GM19467 (cell line): ENCODE measurements at regions not wholly inside any gene's neighbourhood (a gene's known extent, or its start where the extent isn't known, plus 50 kb on each side); places are given as distances from the start of the nearest gene placed in this dataset.

Source experiments
- ATAC-seq: cut with Tn5 transposase; IDR thresholded peaks from one replicate; pipeline ENCODE4 v1.9.1; 2021; ENCODE audit warnings: mild to moderate bottlenecking, moderate library complexity; ENCODE audit not compliant: unreplicated experiment

DNA sequence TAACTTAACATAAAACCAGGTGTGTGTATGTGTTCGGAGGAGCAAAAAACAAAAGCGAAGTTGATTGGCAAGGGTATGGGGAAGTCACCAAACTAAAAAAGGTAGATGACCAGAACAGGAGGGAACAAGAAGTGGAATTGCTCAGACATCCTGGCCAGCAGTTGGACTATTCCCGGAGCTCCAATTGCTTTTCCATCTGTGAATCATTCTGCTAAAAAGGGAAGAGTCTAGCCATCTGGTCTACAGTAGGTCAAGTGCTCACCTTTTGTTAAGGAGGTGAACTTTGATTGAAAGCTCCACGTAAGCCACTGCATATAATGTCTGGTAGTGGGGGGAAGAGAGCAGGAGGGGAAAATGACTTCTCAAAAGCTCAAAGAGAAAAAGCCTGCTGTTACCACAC lies 50.0 kb upstream of the BET1 start:
- ATAC-seq = no peak

DNA sequence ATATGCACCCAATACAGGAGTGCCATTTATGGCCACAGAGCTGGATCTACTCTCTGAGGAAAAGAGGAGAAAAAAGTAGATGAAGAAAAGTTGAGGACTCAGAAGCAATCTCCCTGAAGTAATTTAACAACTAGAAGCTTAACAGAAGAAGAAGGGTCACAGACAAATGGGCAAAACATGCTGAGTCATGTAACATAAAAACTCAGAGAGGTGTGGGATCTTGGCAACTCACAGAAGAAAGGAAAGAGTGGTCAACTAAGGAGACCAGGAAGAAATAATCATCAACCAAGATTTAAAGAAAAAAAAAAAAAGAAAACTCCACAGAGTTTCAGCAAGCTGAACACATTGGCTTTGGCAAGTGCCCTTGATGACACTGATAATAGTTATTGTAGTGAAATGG lies 51.8 kb upstream of the BET1 start:
- no peak for ATAC-seq

- ATAC-seq = no peak
Observed at GRCh38 chr7:94056796-94057207, 52.6 kb upstream of the BET1 start.

GRCh38 chr7:94057955-94058354 lies 53.8 kb upstream of the BET1 start:
- no peak for ATAC-seq

GRCh38 chr7:94059746-94060145 lies 55.6 kb upstream of the BET1 start:
- peak; percentile 75 for ATAC-seq

- ATAC-seq = peak; percentile 38
Observed at GRCh38 chr7:94060752-94061151, 56.6 kb upstream of the BET1 start.

DNA sequence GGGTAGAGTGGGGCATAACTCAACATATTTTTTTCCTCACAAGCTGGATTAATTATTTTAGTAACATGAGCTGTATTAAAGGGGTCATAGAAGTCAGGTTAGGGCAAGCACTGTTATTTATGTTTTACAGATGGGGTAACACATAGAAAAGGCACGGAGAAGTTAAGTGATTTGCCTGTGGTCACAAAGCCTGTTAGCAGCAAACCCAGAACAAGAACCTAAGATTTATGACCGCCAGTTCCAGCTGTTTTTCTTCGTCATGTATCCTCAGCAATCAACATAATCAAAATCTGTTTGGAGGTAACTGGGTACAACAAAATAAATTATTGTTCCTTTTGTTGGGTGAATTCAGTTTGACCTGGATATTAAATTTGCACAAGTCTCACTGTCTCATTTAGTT lies 57.2 kb upstream of the BET1 start:
- ATAC-seq = no peak

GRCh38 chr7:94062372-94062771 lies 58.2 kb upstream of the BET1 start:
- ATAC-seq = no peak

GRCh38 chr7:94064541-94065191 lies 60.5 kb upstream of the BET1 start:
- ATAC-seq = no peak

DNA sequence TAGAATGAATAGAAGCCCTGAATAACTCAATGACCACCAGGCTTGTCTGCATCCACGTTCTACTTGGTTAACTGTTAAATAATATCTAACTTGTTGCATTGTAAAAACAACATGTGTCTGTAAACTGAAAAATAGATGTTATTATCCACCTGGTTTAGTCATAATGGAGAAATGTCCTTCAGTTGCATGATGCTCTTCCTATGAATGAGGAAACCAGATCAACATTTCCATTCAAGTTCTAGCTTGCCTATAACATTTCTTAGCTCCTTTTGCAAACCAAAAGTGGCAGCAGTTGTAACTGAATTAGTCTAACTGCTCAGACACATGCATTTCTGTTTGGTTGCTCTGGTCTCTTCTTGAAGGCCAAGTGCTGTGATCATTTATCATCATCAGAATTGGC lies 62.9 kb upstream of the BET1 start:
- no peak for ATAC-seq

DNA sequence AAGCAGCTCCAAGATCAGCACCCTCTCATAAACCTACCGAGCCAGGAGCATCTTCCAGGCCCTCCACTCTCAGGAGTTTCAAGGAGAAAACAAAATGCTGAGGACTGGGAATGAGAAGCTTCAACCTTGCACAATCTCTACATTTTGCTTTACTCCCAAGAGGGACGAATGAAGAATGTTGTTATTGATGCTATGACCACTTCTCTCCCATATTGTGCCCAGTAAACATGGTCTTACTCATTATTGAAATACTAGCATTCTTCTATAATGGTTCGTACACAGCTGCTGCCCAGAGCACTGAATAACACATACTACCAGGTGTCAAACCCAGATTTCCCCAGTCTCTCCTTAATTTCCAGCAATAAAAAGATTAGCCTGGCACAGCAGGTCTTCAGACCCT lies 63.4 kb upstream of the BET1 start:
- ATAC-seq = no peak

DNA sequence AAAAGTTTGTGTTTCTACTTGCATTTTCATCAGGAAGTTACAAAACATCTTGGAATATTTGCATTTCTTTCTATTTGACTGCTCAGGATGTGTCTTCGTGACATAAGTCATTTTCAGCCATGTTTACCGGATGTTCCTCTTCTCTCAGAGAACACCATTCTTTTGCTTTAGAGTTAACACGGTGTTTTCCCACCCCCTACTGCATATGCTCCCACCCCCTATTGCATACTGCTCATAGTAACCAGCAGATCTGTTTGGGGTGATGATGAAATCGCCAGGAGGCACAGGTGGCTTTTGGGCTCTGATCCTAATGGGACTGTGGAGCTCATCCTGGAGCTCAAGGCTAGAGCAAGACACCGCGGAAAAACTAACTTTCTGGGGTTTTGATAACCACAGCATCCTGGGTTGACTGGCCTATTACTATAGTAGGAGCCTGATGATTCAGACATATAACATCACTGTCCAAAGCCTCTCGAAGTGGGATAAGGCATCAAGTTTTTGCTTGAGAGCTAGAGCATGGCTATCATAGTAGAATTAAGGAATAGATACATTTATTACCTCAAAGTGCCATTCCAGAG lies 65.1 kb upstream of the BET1 start:
- peak; percentile 73 for ATAC-seq

DNA sequence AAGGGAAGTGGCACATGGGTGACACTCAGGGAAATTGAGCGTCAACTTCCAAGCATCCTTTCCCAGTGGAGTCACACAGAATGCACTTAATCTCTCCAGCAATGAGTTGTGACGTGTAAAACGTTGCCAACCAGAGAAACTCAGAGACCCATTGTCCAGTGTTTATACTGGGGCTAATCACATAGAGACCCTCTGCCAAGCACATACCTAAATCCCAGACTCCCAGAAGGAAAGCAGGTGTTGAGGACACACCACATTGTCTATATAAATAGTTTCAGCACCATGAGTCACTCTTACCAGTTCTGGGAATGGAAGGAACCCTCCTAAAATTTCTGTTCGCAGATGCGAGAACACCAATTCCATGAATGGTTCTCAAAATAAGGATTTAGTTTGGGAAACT lies 76.4 kb upstream of the BET1 start:
- ATAC-seq = no peak

- no peak for ATAC-seq
Observed at GRCh38 chr7:94082126-94082525, 78.0 kb upstream of the BET1 start.

GRCh38 chr7:94087664-94088352 lies 83.7 kb upstream of the BET1 start:
- ATAC-seq = peak; percentile 99

- no peak for ATAC-seq
Observed at GRCh38 chr7:94088560-94088959, 84.4 kb upstream of the BET1 start.

DNA sequence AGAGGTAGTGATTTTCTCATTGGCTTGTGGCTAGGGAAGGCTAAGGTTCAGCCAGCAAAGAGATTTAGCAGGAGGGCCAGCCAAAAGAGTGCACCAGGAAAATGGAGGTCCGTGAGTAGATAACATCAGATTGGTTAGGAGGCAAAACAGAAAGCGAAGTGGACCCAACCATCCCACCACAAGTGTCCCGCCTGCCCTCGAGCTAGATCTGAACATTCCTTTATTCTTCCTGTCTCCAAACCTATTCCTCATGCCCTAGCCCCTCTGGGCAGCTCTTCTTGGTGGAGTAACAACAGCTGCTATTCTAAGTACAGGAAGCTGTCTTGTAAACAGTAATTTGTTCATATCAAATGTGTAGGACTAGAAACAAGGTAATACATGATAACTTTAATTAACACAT lies 85.7 kb upstream of the BET1 start:
- ATAC-seq = no peak

DNA sequence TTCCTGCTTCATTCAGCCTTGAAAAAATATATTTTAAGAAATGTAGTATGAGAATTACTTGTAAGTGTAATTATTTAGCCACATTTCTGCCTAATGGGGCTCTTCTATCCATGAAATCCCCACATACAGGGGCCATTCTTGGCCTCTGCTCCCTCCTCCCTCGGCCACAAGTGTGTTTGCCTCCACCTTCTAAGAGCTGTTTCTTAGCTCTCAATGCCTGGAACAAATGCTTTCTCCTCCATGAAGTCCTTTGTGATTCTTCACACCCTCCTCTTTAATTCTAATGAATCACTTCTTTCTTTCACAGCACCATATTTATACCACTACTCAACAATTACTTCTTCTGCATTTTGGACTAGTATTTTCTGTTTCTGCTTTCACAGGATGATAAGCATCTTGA lies 88.8 kb upstream of the BET1 start:
- ATAC-seq = no peak

GRCh38 chr7:94094298-94094697 lies 90.1 kb upstream of the BET1 start:
- ATAC-seq = no peak

DNA sequence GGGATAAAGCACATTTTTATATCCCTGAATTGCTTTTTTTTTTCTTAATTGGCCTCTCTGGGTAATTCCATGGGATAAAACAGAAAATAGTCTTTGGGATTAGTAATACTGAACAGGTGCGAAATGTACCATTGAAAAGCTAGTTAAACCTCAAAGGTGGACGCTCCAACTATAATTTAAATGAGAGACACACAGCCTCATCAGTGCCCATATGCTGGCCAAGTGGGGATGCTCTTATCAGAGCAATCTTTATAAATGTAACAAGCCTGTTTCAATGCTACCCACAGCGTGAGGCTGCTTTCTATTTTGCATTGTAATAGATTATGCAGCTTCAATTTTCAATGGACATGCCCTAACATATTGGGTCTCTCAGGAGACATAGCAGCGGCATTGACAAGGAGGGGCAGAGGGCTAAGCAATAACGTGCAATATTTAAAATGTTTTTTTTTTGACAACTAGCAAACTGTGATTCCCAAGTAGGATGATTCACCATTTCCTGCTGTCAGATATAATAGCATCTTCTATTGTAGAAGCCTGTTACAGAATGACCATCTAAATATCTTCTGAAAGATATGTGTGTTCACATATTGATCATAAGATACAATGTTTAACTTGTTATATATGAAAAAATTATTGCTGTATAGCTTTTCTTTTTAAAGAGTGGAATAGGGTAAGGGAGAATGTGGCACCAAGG lies 91.3 kb upstream of the BET1 start:
- ATAC-seq = no peak

DNA sequence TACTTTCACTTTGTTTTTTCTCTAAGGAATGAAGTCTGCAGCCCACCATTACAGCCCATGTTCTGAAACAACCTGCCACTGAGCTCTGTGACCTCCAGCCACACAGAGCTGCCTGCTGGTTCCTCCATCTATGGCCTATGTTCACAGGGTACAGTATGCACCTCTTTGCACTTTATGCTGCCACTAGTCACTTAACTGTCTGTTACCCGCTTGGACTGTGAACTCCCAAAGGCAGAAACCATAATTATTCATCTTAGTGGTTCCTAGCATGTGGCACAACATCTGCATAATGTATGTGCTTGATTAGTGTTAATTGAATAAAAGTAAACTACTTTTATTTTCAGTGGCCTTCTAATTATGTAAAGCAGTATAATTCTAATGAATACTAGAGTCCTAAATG lies 95.5 kb upstream of the BET1 start:
- ATAC-seq = no peak
